GM18868 (cell line): ENCODE measurements at regions not wholly inside any gene's neighbourhood (a gene's known extent, or its start where the extent isn't known, plus 50 kb on each side); places are given as distances from the start of the nearest gene placed in this dataset.
"Not testable (repeated sequence)": the region's sequence is repeated elsewhere in the genome, so short reads cannot be mapped to it uniquely, and the experiment has no call there.

Experiments used
- ATAC-seq: cut with Tn5 transposase; IDR thresholded peaks from one replicate; pipeline ENCODE4 v1.9.1; 2021; ENCODE audit warnings: mild to moderate bottlenecking, moderate library complexity; ENCODE audit not compliant: unreplicated experiment

GRCh38 chrX:86887341-86887740, 630.3 kb upstream of the KLHL4 start:
- no peak for ATAC-seq

- ATAC-seq = no peak
These were observed 607.6 kb upstream of the KLHL4 start for GRCh38 chrX:86910027-86910426.

- no peak for ATAC-seq
These were observed 606.8 kb upstream of the KLHL4 start for GRCh38 chrX:86910602-86911311.

- no peak for ATAC-seq
These were observed 603.0 kb upstream of the KLHL4 start for GRCh38 chrX:86914569-86914968.

GRCh38 chrX:86917959-86918358, 599.6 kb upstream of the KLHL4 start:
- no peak for ATAC-seq

- ATAC-seq = no peak
These were observed 587.2 kb upstream of the KLHL4 start for GRCh38 chrX:86930419-86930818.

- ATAC-seq = no peak
These were observed 581.6 kb upstream of the KLHL4 start for GRCh38 chrX:86935988-86936387.

GRCh38 chrX:86946569-86946968, 571.0 kb upstream of the KLHL4 start:
- ATAC-seq = peak; percentile 88

- ATAC-seq = no peak
These were observed 553.3 kb upstream of the KLHL4 start for GRCh38 chrX:86964321-86964720.

GRCh38 chrX:86981326-86981879, 536.2 kb upstream of the KLHL4 start:
- no peak for ATAC-seq

- ATAC-seq = not testable (repeated sequence)
These were observed 530.3 kb upstream of the KLHL4 start for GRCh38 chrX:86987351-86987750.

- ATAC-seq = no peak
These were observed 514.6 kb upstream of the KLHL4 start for GRCh38 chrX:87003031-87003430.

GRCh38 chrX:87005183-87005582, 512.4 kb upstream of the KLHL4 start:
- peak; percentile 55 for ATAC-seq

GRCh38 chrX:87005885-87006284, 511.7 kb upstream of the KLHL4 start:
- no peak for ATAC-seq

- no peak for ATAC-seq
These were observed 511.0 kb upstream of the KLHL4 start for GRCh38 chrX:87006561-87006960.

GRCh38 chrX:87017210-87017609, 500.4 kb upstream of the KLHL4 start:
- no peak for ATAC-seq

- ATAC-seq = not testable (repeated sequence)
These were observed 484.5 kb upstream of the KLHL4 start for GRCh38 chrX:87033115-87033514.

- no peak for ATAC-seq
These were observed 472.2 kb upstream of the KLHL4 start for GRCh38 chrX:87045352-87045751.

GRCh38 chrX:87049567-87049966, 468.0 kb upstream of the KLHL4 start:
- no peak for ATAC-seq

GRCh38 chrX:87063642-87064041, 454.0 kb upstream of the KLHL4 start:
- ATAC-seq = no peak

GRCh38 chrX:87064502-87064901, 453.1 kb upstream of the KLHL4 start:
- peak; percentile 58 for ATAC-seq

- ATAC-seq = peak; percentile 61
These were observed 449.7 kb upstream of the KLHL4 start for GRCh38 chrX:87067795-87068369.
